GM23338 (cell line): ENCODE measurements at regions not wholly inside any gene's neighbourhood (a gene's known extent, or its start where the extent isn't known, plus 50 kb on each side); places are given as distances from the start of the nearest gene placed in this dataset.

Experiments
- ATAC-seq: fragments of 200-7000 bp; cut with Tn5 transposase; 3 replicates; pipeline ENCODE4 v1.9.1; 2020
- DNase-seq: peaks from one replicate; pipeline ENCODE4 v3.0.0-alpha.2; 2015; ENCODE audit warnings: low spot score
- H2AFZ ChIP-seq: fragments of 200-600 bp; sonication (generic); 2 replicates; pipeline ENCODE4 v1.8.0; 2016; ENCODE audit warnings: antibody characterized with exemption, mild to moderate bottlenecking, moderate library complexity
- H3F3A ChIP-seq: fragments of 200-600 bp; sonication (generic); replicated peaks from 2 replicates; pipeline ENCODE4 v1.8.0; 2017; ENCODE audit warnings: antibody characterized with exemption, mixed run types, low read depth
- H3K27ac ChIP-seq: fragments of 200-600 bp; sonication (generic); 2 replicates; pipeline ENCODE4 v1.6.1; 2016; ENCODE audit warnings: low read depth
- H3K27me3 ChIP-seq: fragments of 200-600 bp; sonication (generic); 2 replicates; pipeline ENCODE4 v1.8.0; 2016; ENCODE audit warnings: mild to moderate bottlenecking, mixed run types, moderate library complexity; ENCODE audit not compliant: insufficient read depth
- H3K36me3 ChIP-seq: fragments of 200-600 bp; sonication (generic); 2 replicates; pipeline ENCODE4 v1.8.0; 2016; ENCODE audit warnings: mild to moderate bottlenecking; ENCODE audit not compliant: insufficient read depth
- H3K4me1 ChIP-seq: fragments of 200-600 bp; sonication (generic); 2 replicates; pipeline ENCODE4 v1.8.0; 2016; ENCODE audit warnings: mild to moderate bottlenecking, moderate library complexity; ENCODE audit not compliant: insufficient read depth
- H3K4me2 ChIP-seq: fragments of 200-600 bp; sonication (generic); 2 replicates; pipeline ENCODE4 v1.7.1; 2017; ENCODE audit warnings: mixed run types
- H3K4me3 ChIP-seq: fragments of 200-600 bp; sonication (generic); 2 replicates; pipeline ENCODE4 v1.6.1; 2016; ENCODE audit warnings: mixed run types
- H3K79me2 ChIP-seq: fragments of 200-600 bp; sonication (generic); replicated peaks from 2 replicates; pipeline ENCODE4 v1.8.0; 2017; ENCODE audit warnings: mild to moderate bottlenecking; ENCODE audit not compliant: insufficient read depth
- H3K9me2 ChIP-seq: fragments of 200-600 bp; sonication (generic); 2 replicates; pipeline ENCODE4 v1.8.0; 2017; ENCODE audit not compliant: insufficient read depth
- H4K20me1 ChIP-seq: fragments of 200-600 bp; sonication (generic); replicated peaks from 2 replicates; pipeline ENCODE4 v1.8.0; 2017; ENCODE audit warnings: mild to moderate bottlenecking; ENCODE audit not compliant: insufficient read depth
- H3K27ac Mint-ChIP-seq: 2 replicates; pipeline ENCODE4 v1.8.0; 2020; ENCODE audit warnings: inconsistent platforms, mild to moderate bottlenecking, moderate library complexity, mixed read lengths
- H3K27me3 Mint-ChIP-seq: 3 replicates; pipeline ENCODE4 v1.8.0; 2022; ENCODE audit warnings: low read depth, mild to moderate bottlenecking, moderate library complexity, mixed read lengths, inconsistent platforms; ENCODE audit not compliant: insufficient read depth, poor library complexity
- H3K36me3 Mint-ChIP-seq: 3 replicates; pipeline ENCODE4 v1.8.0; 2021; ENCODE audit warnings: low read depth, mild to moderate bottlenecking, inconsistent platforms, moderate library complexity, mixed read lengths
- H3K4me1 Mint-ChIP-seq: 3 replicates; pipeline ENCODE4 v1.8.0; 2020; ENCODE audit warnings: mild to moderate bottlenecking, inconsistent platforms, mixed read lengths
- H3K4me3 Mint-ChIP-seq: 3 replicates; pipeline ENCODE4 v1.8.0; 2021; ENCODE audit warnings: moderate library complexity, mild to moderate bottlenecking, inconsistent platforms, mixed read lengths
- H3K9me3 Mint-ChIP-seq: 3 replicates; pipeline ENCODE4 v1.8.0; 2020; ENCODE audit warnings: moderate library complexity, mild to moderate bottlenecking, inconsistent platforms, mixed read lengths
- CREB1 ChIP-seq: fragments of 250-450 bp; sonication (Bioruptor Pico); IDR thresholded peaks from 2 replicates; pipeline ENCODE4 v1.5.0; 2020; ENCODE audit warnings: low read depth, mild to moderate bottlenecking, moderate library complexity
- ETS1 ChIP-seq: IDR thresholded peaks from 2 replicates; pipeline ENCODE4 v1.6.1; 2016; ENCODE audit warnings: antibody characterized with exemption
- EZH2 ChIP-seq: fragments of 200-600 bp; sonication (generic); IDR thresholded peaks from one replicate; pipeline ENCODE4 v1.8.0; 2017; ENCODE audit warnings: antibody characterized with exemption, mild to moderate bottlenecking, low read depth; ENCODE audit not compliant: unreplicated experiment
- EZH2phosphoT487 ChIP-seq: fragments of 200-600 bp; sonication (generic); IDR thresholded peaks from one replicate; pipeline ENCODE4 v1.8.1; 2018; ENCODE audit warnings: antibody characterized with exemption; ENCODE audit not compliant: unreplicated experiment
- JUNB ChIP-seq: IDR thresholded peaks from one replicate; pipeline ENCODE4 v1.6.1; 2016; ENCODE audit warnings: antibody characterized with exemption; ENCODE audit not compliant: unreplicated experiment
- STAT1 ChIP-seq: IDR thresholded peaks from one replicate; pipeline ENCODE4 v1.6.1; 2016; ENCODE audit warnings: antibody characterized with exemption; ENCODE audit not compliant: unreplicated experiment
- ZNF114 ChIP-seq: fragments of 250-450 bp; sonication (Bioruptor Pico); IDR thresholded peaks from 2 replicates; pipeline ENCODE4 v1.5.0; 2020; ENCODE audit warnings: mild to moderate bottlenecking, moderate library complexity
- ZNF331 ChIP-seq: fragments of 250-450 bp; sonication (Bioruptor Pico); IDR thresholded peaks from 2 replicates; pipeline ENCODE4 v1.5.0; 2020; ENCODE audit warnings: low read depth, mild to moderate bottlenecking, moderate library complexity
- TF ChIP-seq, protein P1 (sequence below): fragments of 250-450 bp; sonication (Bioruptor Pico); IDR thresholded peaks from 2 replicates; pipeline ENCODE4 v1.5.0; 2020; ENCODE audit warnings: mild to moderate bottlenecking, moderate library complexity
- TF ChIP-seq, protein P2 (sequence below), 2 experiments: fragments of 200-600 bp in 1 of 2; sonication (generic) in 1 of 2; conservative IDR thresholded peaks; 2 replicates each; pipeline versions ENCODE4 v1.5.1 to v1.6.1; 2016 to 2017; ENCODE audit warnings: antibody characterized with exemption in 2 of 2, low read depth in 2 of 2, mild to moderate bottlenecking in 2 of 2, moderate library complexity in 1 of 2

GRCh38 chr11:90738799-90739198 is 516.0 kb upstream of the CHORDC1 start:
- no peaks in the 10 kb centered on the region for H3K9me2 ChIP-seq
- no peak overlapping the region for H3K4me2 ChIP-seq
- no peaks in the 10 kb centered on the region for H4K20me1 ChIP-seq
- peaks cover 2% of the 10 kb centered on the region for H3K27me3 Mint-ChIP-seq
- H3K36me3 ChIP-seq: no peaks in the 10 kb centered on the region
- no peak overlapping the region for H3K27ac Mint-ChIP-seq
- TF ChIP-seq ETS1 (no peak), ZNF114 (no peak), CREB1 (CRISPR knock-in tag) (no peak), EZH2phosphoT487 (no peak), STAT1 (no peak), JUNB (no peak), ZNF331 (CRISPR knock-in tag) (no peak)
- H3K4me1 ChIP-seq: peaks cover 14% of the 10 kb centered on the region
- H3K4me3 ChIP-seq: no peak overlapping the region
- H3K79me2 ChIP-seq: no peaks in the 10 kb centered on the region
- H3K27me3 ChIP-seq: no peaks in the 10 kb centered on the region
- H3K36me3 Mint-ChIP-seq: peaks cover 1% of the 10 kb centered on the region; the same call in 2 of the 3 replicates
- no peak overlapping the region for H3K27ac ChIP-seq
- H3K9me3 Mint-ChIP-seq: peaks cover 4% of the 10 kb centered on the region; the same call in 2 of the 3 replicates
- peaks cover 21% of the 10 kb centered on the region for H3K4me1 Mint-ChIP-seq
- H2AFZ ChIP-seq: no peak overlapping the region
- DNase-seq (no peak), ATAC-seq (no peak)
- H3F3A ChIP-seq: no peaks in the 10 kb centered on the region
- H3K4me3 Mint-ChIP-seq: no peak overlapping the region

GRCh38 chr11:90737444-90738050 is 514.7 kb upstream of the CHORDC1 start:
- no peaks in the 10 kb centered on the region for H3K9me3 Mint-ChIP-seq
- Histone ChIP-seq H2AFZ (no peak overlapping the region), H3K9me2 (no peaks in the 10 kb centered on the region), H3K4me2 (no peak overlapping the region; the same call in 1 of the 2 replicates), H3K4me1 (peaks cover 14% of the 10 kb centered on the region), H3F3A (no peaks in the 10 kb centered on the region), H3K79me2 (no peaks in the 10 kb centered on the region), H3K27ac (no peak overlapping the region), H4K20me1 (no peaks in the 10 kb centered on the region), H3K4me3 (no peak overlapping the region), H3K27me3 (no peaks in the 10 kb centered on the region), H3K36me3 (no peaks in the 10 kb centered on the region)
- H3K27ac Mint-ChIP-seq: no peak overlapping the region
- no peak overlapping the region for H3K4me3 Mint-ChIP-seq
- H3K4me1 Mint-ChIP-seq: peaks cover 21% of the 10 kb centered on the region
- peak; percentile 38; the same call in 2 of the 3 replicates for ATAC-seq
- H3K36me3 Mint-ChIP-seq: no peaks in the 10 kb centered on the region
- no peak for DNase-seq
- peaks cover 2% of the 10 kb centered on the region for H3K27me3 Mint-ChIP-seq
- TF ChIP-seq EZH2 (no peak), ZNF331 (CRISPR knock-in tag) (no peak), STAT1 (no peak), JUNB (no peak), EZH2phosphoT487 (no peak)
- TF ChIP-seq, protein P1, sequence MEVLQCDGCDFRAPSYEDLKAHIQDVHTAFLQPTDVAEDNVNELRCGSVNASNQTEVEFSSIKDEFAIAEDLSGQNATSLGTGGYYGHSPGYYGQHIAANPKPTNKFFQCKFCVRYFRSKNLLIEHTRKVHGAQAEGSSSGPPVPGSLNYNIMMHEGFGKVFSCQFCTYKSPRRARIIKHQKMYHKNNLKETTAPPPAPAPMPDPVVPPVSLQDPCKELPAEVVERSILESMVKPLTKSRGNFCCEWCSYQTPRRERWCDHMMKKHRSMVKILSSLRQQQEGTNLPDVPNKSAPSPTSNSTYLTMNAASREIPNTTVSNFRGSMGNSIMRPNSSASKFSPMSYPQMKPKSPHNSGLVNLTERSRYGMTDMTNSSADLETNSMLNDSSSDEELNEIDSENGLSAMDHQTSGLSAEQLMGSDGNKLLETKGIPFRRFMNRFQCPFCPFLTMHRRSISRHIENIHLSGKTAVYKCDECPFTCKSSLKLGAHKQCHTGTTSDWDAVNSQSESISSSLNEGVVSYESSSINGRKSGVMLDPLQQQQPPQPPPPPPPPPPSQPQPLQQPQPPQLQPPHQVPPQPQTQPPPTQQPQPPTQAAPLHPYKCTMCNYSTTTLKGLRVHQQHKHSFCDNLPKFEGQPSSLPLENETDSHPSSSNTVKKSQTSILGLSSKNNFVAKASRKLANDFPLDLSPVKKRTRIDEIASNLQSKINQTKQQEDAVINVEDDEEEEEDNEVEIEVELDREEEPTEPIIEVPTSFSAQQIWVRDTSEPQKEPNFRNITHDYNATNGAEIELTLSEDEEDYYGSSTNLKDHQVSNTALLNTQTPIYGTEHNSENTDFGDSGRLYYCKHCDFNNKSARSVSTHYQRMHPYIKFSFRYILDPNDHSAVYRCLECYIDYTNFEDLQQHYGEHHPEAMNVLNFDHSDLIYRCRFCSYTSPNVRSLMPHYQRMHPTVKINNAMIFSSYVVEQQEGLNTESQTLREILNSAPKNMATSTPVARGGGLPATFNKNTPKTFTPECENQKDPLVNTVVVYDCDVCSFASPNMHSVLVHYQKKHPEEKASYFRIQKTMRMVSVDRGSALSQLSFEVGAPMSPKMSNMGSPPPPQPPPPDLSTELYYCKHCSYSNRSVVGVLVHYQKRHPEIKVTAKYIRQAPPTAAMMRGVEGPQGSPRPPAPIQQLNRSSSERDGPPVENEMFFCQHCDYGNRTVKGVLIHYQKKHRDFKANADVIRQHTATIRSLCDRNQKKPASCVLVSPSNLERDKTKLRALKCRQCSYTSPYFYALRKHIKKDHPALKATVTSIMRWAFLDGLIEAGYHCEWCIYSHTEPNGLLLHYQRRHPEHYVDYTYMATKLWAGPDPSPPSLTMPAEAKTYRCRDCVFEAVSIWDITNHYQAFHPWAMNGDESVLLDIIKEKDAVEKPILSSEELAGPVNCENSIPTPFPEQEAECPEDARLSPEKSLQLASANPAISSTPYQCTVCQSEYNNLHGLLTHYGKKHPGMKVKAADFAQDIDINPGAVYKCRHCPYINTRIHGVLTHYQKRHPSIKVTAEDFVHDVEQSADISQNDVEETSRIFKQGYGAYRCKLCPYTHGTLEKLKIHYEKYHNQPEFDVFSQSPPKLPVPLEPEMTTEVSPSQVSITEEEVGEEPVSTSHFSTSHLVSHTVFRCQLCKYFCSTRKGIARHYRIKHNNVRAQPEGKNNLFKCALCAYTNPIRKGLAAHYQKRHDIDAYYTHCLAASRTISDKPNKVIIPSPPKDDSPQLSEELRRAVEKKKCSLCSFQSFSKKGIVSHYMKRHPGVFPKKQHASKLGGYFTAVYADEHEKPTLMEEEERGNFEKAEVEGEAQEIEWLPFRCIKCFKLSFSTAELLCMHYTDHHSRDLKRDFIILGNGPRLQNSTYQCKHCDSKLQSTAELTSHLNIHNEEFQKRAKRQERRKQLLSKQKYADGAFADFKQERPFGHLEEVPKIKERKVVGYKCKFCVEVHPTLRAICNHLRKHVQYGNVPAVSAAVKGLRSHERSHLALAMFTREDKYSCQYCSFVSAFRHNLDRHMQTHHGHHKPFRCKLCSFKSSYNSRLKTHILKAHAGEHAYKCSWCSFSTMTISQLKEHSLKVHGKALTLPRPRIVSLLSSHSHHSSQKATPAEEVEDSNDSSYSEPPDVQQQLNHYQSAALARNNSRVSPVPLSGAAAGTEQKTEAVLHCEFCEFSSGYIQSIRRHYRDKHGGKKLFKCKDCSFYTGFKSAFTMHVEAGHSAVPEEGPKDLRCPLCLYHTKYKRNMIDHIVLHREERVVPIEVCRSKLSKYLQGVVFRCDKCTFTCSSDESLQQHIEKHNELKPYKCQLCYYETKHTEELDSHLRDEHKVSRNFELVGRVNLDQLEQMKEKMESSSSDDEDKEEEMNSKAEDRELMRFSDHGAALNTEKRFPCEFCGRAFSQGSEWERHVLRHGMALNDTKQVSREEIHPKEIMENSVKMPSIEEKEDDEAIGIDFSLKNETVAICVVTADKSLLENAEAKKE: no peak
- TF ChIP-seq, protein P2, sequence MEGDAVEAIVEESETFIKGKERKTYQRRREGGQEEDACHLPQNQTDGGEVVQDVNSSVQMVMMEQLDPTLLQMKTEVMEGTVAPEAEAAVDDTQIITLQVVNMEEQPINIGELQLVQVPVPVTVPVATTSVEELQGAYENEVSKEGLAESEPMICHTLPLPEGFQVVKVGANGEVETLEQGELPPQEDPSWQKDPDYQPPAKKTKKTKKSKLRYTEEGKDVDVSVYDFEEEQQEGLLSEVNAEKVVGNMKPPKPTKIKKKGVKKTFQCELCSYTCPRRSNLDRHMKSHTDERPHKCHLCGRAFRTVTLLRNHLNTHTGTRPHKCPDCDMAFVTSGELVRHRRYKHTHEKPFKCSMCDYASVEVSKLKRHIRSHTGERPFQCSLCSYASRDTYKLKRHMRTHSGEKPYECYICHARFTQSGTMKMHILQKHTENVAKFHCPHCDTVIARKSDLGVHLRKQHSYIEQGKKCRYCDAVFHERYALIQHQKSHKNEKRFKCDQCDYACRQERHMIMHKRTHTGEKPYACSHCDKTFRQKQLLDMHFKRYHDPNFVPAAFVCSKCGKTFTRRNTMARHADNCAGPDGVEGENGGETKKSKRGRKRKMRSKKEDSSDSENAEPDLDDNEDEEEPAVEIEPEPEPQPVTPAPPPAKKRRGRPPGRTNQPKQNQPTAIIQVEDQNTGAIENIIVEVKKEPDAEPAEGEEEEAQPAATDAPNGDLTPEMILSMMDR (conservative IDR thresholded peaks at IDR 0.05; ENCODE audit: low read depth in 2 of 2): no peak
